Liver (tissue), 8 donors: ENCODE measurements at regions not wholly inside any gene's neighbourhood (a gene's known extent, or its start where the extent isn't known, plus 50 kb on each side); places are given as distances from the start of the nearest gene placed in this dataset.

Source experiments
- DNase-seq: peaks from one replicate; pipeline ENCODE4 v3.0.0-alpha.2; 2017; ENCODE audit warnings: low spot score
- H3K27ac ChIP-seq, 2 donors: one replicate each; pipeline ENCODE4 v1.7.0; 2013; ENCODE audit warnings: inconsistent platforms in 2 of 2, low read length in 2 of 2, control low read depth in 1 of 2, low read depth in 1 of 2, mild to moderate bottlenecking in 1 of 2
- H3K27me3 ChIP-seq, 4 donors: one replicate each; pipeline versions ENCODE4 v1.6.1 to v1.7.0; 2013; ENCODE audit warnings: low read length in 3 of 4, inconsistent platforms in 1 of 4, mild to moderate bottlenecking in 1 of 4, moderate library complexity in 1 of 4; ENCODE audit not compliant: control insufficient read depth in 4 of 4, insufficient read depth in 4 of 4
- H3K36me3 ChIP-seq, 4 donors: one replicate each; pipeline versions ENCODE4 v1.6.1 to v1.7.0; 2013; ENCODE audit warnings: low read length in 3 of 4, mild to moderate bottlenecking in 3 of 4, low read depth in 1 of 4, moderate library complexity in 1 of 4; ENCODE audit not compliant: control insufficient read depth in 4 of 4, insufficient read depth in 3 of 4
- H3K4me1 ChIP-seq, 4 donors: one replicate each; pipeline versions ENCODE4 v1.6.1 to v1.7.0; 2013; ENCODE audit warnings: low read length in 3 of 4, mild to moderate bottlenecking in 3 of 4, moderate library complexity in 1 of 4; ENCODE audit not compliant: control insufficient read depth in 4 of 4, insufficient read depth in 4 of 4
- H3K4me3 ChIP-seq, 3 donors: one replicate each; pipeline versions ENCODE4 v1.6.1 to v1.7.0; 2013; ENCODE audit warnings: low read length in 3 of 3, control low read depth in 1 of 3, low read depth in 1 of 3, mild to moderate bottlenecking in 1 of 3
- H3K9ac ChIP-seq, 2 donors: one replicate each; pipeline ENCODE4 v1.7.0; 2013; ENCODE audit warnings: low read length in 2 of 2, mild to moderate bottlenecking in 2 of 2, moderate library complexity in 2 of 2, control low read depth in 1 of 2, low read depth in 1 of 2
- H3K9me3 ChIP-seq, 4 donors: one replicate each; pipeline versions ENCODE4 v1.6.1 to v1.7.0; 2013; ENCODE audit warnings: low read length in 3 of 4; ENCODE audit not compliant: control insufficient read depth in 4 of 4
- ATF3 ChIP-seq: IDR thresholded peaks from 2 replicates; pipeline ENCODE4 v1.6.1; 2016; ENCODE audit warnings: antibody characterized with exemption
- CTCF ChIP-seq: fragments of 150-350 bp; IDR thresholded peaks from 2 replicates; pipeline ENCODE4 v1.5.1; 2017; ENCODE audit warnings: improper control_type of control experiment, low read depth, low read length; ENCODE audit not compliant: missing input control
- EGR1 ChIP-seq, 2 donors: IDR thresholded peaks; 2 replicates each; pipeline ENCODE4 v1.6.1; 2016 to 2018; ENCODE audit warnings: antibody characterized with exemption in 2 of 2, low read depth in 2 of 2
- FOXA1 ChIP-seq: IDR thresholded peaks from 2 replicates; pipeline ENCODE4 v1.6.1; 2016; ENCODE audit warnings: antibody characterized with exemption
- FOXA2 ChIP-seq: IDR thresholded peaks from 2 replicates; pipeline ENCODE4 v1.6.1; 2016; ENCODE audit warnings: antibody characterized with exemption
- GABPA ChIP-seq, 2 donors: IDR thresholded peaks in 1 of 2; conservative IDR thresholded peaks in 1 of 2; 2 replicates each; pipeline ENCODE4 v1.6.1; 2016; ENCODE audit warnings: antibody characterized with exemption in 2 of 2, mild to moderate bottlenecking in 1 of 2, moderate library complexity in 1 of 2
- HNF4A ChIP-seq, 2 donors: conservative IDR thresholded peaks; 2 replicates each; pipeline ENCODE4 v1.6.1; 2016; ENCODE audit warnings: antibody characterized with exemption in 2 of 2, mild to moderate bottlenecking in 2 of 2
- HNF4G ChIP-seq: IDR thresholded peaks from 2 replicates; pipeline ENCODE4 v1.6.1; 2016; ENCODE audit warnings: antibody characterized with exemption
- JUND ChIP-seq, 2 donors: IDR thresholded peaks; 2 replicates each; pipeline ENCODE4 v1.6.1; 2016; ENCODE audit warnings: antibody characterized with exemption in 2 of 2
- MAX ChIP-seq: IDR thresholded peaks from 2 replicates; pipeline ENCODE4 v1.6.1; 2016; ENCODE audit warnings: antibody characterized with exemption
- NR2F2 ChIP-seq: IDR thresholded peaks from 2 replicates; pipeline ENCODE4 v1.6.1; 2016; ENCODE audit warnings: antibody characterized with exemption
- RAD21 ChIP-seq, 2 donors: IDR thresholded peaks; 2 replicates each; pipeline ENCODE4 v1.6.1; 2016; ENCODE audit warnings: antibody characterized with exemption in 2 of 2, mild to moderate bottlenecking in 2 of 2
- REST ChIP-seq: IDR thresholded peaks from 2 replicates; pipeline ENCODE4 v1.6.1; 2016; ENCODE audit warnings: antibody characterized with exemption, mild to moderate bottlenecking
- RXRA ChIP-seq, 2 donors: IDR thresholded peaks; 2 replicates each; pipeline ENCODE4 v1.6.1; 2017 to 2018; ENCODE audit warnings: antibody characterized with exemption in 2 of 2, mild to moderate bottlenecking in 1 of 2
- SP1 ChIP-seq: IDR thresholded peaks from 2 replicates; pipeline ENCODE4 v1.6.1; 2018; ENCODE audit warnings: antibody characterized with exemption, mild to moderate bottlenecking
- TAF1 ChIP-seq: conservative IDR thresholded peaks from 2 replicates; pipeline ENCODE4 v1.6.1; 2016; ENCODE audit warnings: antibody characterized with exemption, mild to moderate bottlenecking
- YY1 ChIP-seq: IDR thresholded peaks from 2 replicates; pipeline ENCODE4 v1.6.1; 2016; ENCODE audit warnings: antibody characterized with exemption, mild to moderate bottlenecking
- ZBTB33 ChIP-seq: IDR thresholded peaks from 2 replicates; pipeline ENCODE4 v1.6.1; 2016; ENCODE audit warnings: antibody characterized with exemption
- WGBS: extraction: QIAGEN DNeasy Blood & Tissue Kit; methylation state at CpG from one replicate; pipeline ENCODE4 v1.1.7; 2013; 5-methylcytosine and 5-hydroxymethylcytosine counted together
- donor health status: healthy.
- donor health status: healthy.
- donor health status: healthy.
- donor health status: healthy.
- donor health status: healthy.

- Histone ChIP-seq H3K9me3 (no peaks in the 10 kb centered on the region), H3K9ac (no peak overlapping the region), H3K36me3 (no peaks in the 10 kb centered on the region), H3K27me3 (no peaks in the 10 kb centered on the region), H3K27ac (no peak overlapping the region), H3K4me3 (no peak overlapping the region), H3K4me1 (no peaks in the 10 kb centered on the region)
- no peak for DNase-seq
- TF ChIP-seq TAF1: no peak
- no peak for TF ChIP-seq FOXA1
- no peak for TF ChIP-seq RXRA (IDR thresholded peaks at IDR 0.05)
- no peak for TF ChIP-seq ATF3
- no peak for TF ChIP-seq SP1
- no peak for TF ChIP-seq EGR1 (IDR thresholded peaks at IDR 0.05; ENCODE audit: low read depth in 2 of 2)
- TF ChIP-seq FOXA2: no peak
- no peak for TF ChIP-seq JUND (IDR thresholded peaks at IDR 0.05)
- TF ChIP-seq NR2F2: no peak
- no peak for TF ChIP-seq HNF4G
- TF ChIP-seq GABPA (IDR thresholded peaks at IDR 0.05 in 1 of 2, conservative IDR thresholded peaks at IDR 0.05 in 1 of 2): no peak
- no peak for TF ChIP-seq HNF4A (conservative IDR thresholded peaks at IDR 0.05)
- no peak for TF ChIP-seq ZBTB33
- no peak for TF ChIP-seq REST
- 68% methylated on average over 3 of the region's 3 CpGs for WGBS
Measured at GRCh38 chr5:93331863-93332262, 249.2 kb downstream of the NR2F1-AS1 start.

GRCh38 chr5:93331241-93331640 is 249.8 kb downstream of the NR2F1-AS1 start:
- Histone ChIP-seq H3K9me3 (no peaks in the 10 kb centered on the region), H3K27me3 (no peaks in the 10 kb centered on the region), H3K9ac (no peak overlapping the region), H3K4me1 (no peaks in the 10 kb centered on the region), H3K27ac (no peak overlapping the region), H3K36me3 (no peaks in the 10 kb centered on the region), H3K4me3 (no peak overlapping the region)
- TF ChIP-seq MAX (no peak), ATF3 (no peak), GABPA (IDR thresholded peaks at IDR 0.05 in 1 of 2, conservative IDR thresholded peaks at IDR 0.05 in 1 of 2) (no peak), FOXA2 (no peak), FOXA1 (no peak), REST (no peak), HNF4A (conservative IDR thresholded peaks at IDR 0.05) (no peak), SP1 (no peak), HNF4G (no peak), CTCF (no peak), JUND (IDR thresholded peaks at IDR 0.05) (no peak), TAF1 (no peak), RXRA (IDR thresholded peaks at IDR 0.05) (no peak), RAD21 (IDR thresholded peaks at IDR 0.05) (no peak), EGR1 (IDR thresholded peaks at IDR 0.05; ENCODE audit: low read depth in 2 of 2) (no peak), NR2F2 (no peak), YY1 (no peak), ZBTB33 (no peak)
- DNase-seq: no peak
- 90% methylated on average over 1 of the region's 1 CpG for WGBS
